Left lung (tissue), 4 donors: ENCODE measurements at regions not wholly inside any gene's neighbourhood (a gene's known extent, or its start where the extent isn't known, plus 50 kb on each side); places are given as distances from the start of the nearest gene placed in this dataset.
A peak's percentile ranks its signal among the peaks of the same experiment; 100 is the strongest.

Experiments used
- ATAC-seq: fragments of 200-7000 bp; cut with Tn5 transposase; one replicate; pipeline ENCODE4 v1.9.1; 2020; ENCODE audit warnings: moderate library complexity
- DNase-seq, 4 donors: peaks; one replicate each; pipeline ENCODE4 v3.0.0-alpha.2; 2013 to 2020
- H3K27ac ChIP-seq, 2 donors: fragments of 200-600 bp; sonication (generic) in 1 of 2; one replicate each; pipeline versions ENCODE4 v1.5.0 to v1.8.0; 2020 to 2021
- H3K27me3 ChIP-seq, 2 donors: fragments of 200-600 bp; sonication (generic) in 1 of 2; one replicate each; pipeline versions ENCODE4 v1.5.0 to v1.8.0; 2020 to 2021
- H3K36me3 ChIP-seq, 2 donors: fragments of 200-600 bp; sonication (generic) in 1 of 2; one replicate each; pipeline versions ENCODE4 v1.5.0 to v1.8.0; 2020 to 2021
- H3K4me1 ChIP-seq, 2 donors: fragments of 200-600 bp; one replicate each; pipeline ENCODE4 v1.8.0; 2021
- H3K4me3 ChIP-seq, 2 donors: fragments of 200-600 bp; sonication (generic) in 1 of 2; one replicate each; pipeline versions ENCODE4 v1.5.0 to v1.8.0; 2020 to 2021; ENCODE audit warnings: mild to moderate bottlenecking in 1 of 2
- H3K9me3 ChIP-seq, 2 donors: fragments of 200-600 bp; sonication (generic) in 1 of 2; one replicate each; pipeline versions ENCODE4 v1.5.0 to v1.8.0; 2020 to 2021
- intact Hi-C, 2 donors: fragments of 100-400 bp; cut with DNase I; formaldehyde crosslinking; loops; one replicate each; pipeline versions ENCODE4 v1.11.2 to v1.14.2; 2022
- TF ChIP-seq, protein P1 (sequence below), 2 donors: fragments of 200-600 bp; sonication (generic) in 1 of 2; IDR thresholded peaks; one replicate each; pipeline versions ENCODE4 v1.5.0 to v1.8.0; 2021; ENCODE audit warnings: antibody characterized with exemption in 2 of 2
- donor health status: DM: no; HTN: yes; CAD: no.
- donor health status: DM: no; HTN: no; CAD: no.

DNA sequence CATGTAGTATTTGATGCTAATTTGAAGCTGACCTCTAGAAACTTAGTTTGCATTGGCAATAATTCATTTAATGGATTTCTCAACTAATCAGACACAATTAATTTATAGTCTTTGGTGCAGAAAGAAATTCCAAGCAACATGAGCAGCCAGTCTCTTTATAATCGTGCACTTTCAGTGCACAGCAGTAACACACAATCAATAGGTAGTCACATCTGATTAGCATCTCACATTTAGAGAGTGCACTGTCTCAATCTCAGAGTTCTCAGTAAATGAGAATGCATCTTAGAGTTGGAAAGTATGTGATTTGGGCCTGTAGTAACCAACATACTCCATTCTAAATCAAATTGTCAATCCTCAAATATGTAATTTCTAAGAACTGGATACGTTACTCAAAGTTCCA, 377.6 kb downstream of the POM121L12 start:
- peaks cover 0 to 14% of the 10 kb centered on the region in 2 donors for H3K9me3 ChIP-seq
- ATAC-seq (no peak), DNase-seq (no peak)
- H3K36me3 ChIP-seq = no peaks in the 10 kb centered on the region
- H3K27ac ChIP-seq = no peak overlapping the region
- TF ChIP-seq, protein P1, sequence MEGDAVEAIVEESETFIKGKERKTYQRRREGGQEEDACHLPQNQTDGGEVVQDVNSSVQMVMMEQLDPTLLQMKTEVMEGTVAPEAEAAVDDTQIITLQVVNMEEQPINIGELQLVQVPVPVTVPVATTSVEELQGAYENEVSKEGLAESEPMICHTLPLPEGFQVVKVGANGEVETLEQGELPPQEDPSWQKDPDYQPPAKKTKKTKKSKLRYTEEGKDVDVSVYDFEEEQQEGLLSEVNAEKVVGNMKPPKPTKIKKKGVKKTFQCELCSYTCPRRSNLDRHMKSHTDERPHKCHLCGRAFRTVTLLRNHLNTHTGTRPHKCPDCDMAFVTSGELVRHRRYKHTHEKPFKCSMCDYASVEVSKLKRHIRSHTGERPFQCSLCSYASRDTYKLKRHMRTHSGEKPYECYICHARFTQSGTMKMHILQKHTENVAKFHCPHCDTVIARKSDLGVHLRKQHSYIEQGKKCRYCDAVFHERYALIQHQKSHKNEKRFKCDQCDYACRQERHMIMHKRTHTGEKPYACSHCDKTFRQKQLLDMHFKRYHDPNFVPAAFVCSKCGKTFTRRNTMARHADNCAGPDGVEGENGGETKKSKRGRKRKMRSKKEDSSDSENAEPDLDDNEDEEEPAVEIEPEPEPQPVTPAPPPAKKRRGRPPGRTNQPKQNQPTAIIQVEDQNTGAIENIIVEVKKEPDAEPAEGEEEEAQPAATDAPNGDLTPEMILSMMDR (IDR thresholded peaks at IDR 0.05) = no peak
- intact Hi-C loops = no loop called here
- H3K4me3 ChIP-seq = no peak overlapping the region
- H3K27me3 ChIP-seq = no peaks in the 10 kb centered on the region
- no peaks in the 10 kb centered on the region for H3K4me1 ChIP-seq

DNA sequence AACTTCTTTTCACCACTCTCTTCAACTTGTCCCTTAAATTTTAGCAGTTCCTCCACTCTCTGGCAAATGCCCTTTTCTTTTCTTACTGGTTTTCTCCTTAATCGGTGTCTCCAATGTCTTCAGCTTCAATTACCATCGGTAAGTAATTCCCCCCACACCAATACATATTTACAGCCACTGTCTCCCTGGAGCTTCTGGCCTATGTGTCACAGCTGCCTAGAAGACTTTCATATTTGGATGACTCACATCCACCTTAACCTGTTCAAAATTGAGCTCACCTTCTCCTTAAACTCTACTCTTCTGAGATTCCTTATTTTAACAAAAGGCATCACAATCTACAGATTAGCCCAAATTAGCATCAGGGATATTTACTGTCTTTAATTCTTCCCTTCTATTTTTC, 380.4 kb downstream of the POM121L12 start:
- Histone ChIP-seq H3K4me3 (no peak overlapping the region), H3K9me3 (peaks cover 0 to 23% of the 10 kb centered on the region in 2 donors), H3K4me1 (no peaks in the 10 kb centered on the region), H3K27ac (no peak overlapping the region), H3K27me3 (no peaks in the 10 kb centered on the region), H3K36me3 (no peaks in the 10 kb centered on the region)
- intact Hi-C loops = no loop called here
- no peak for ATAC-seq
- TF ChIP-seq, protein P1 (IDR thresholded peaks at IDR 0.05) = no peak
- DNase-seq = no peak

DNA sequence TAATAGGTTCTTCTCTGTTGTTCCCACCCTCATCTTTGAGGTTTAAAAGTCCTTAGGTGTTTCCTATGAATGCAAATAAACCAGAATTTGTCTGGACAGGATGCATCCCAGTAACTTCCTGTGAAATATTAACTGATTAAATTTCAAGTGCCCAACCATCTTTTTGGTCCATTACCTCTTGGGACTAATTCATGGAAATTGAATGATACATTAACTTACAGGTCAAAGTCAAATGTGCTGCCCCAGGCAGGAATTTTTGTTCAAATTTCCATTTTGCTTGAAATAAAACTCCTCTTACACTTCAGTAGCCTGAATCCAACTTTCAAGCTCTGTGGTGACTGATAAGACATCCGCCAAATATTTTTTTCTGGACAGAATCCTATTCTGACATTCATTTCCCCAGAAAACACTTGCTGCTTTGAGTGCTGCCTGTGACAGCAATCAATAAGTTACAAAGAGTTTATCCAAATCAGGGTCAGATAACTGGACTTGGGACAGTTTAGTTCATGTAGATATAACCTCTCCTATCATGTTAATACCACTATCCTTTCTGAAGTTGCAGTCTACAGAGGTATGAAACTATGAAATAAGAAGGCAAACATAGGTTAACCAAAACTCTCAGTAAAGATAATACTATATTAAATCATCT, 383.5 kb downstream of the POM121L12 start:
- peaks cover 0 to 19% of the 10 kb centered on the region in 2 donors for H3K9me3 ChIP-seq
- intact Hi-C loops = no loop called here
- DNase-seq (no peak), ATAC-seq (no peak)
- TF ChIP-seq, protein P1 (IDR thresholded peaks at IDR 0.05) = no peak
- H3K36me3 ChIP-seq = no peaks in the 10 kb centered on the region
- no peaks in the 10 kb centered on the region for H3K4me1 ChIP-seq
- H3K27me3 ChIP-seq = no peaks in the 10 kb centered on the region
- H3K4me3 ChIP-seq = no peak overlapping the region
- no peak overlapping the region for H3K27ac ChIP-seq

DNA sequence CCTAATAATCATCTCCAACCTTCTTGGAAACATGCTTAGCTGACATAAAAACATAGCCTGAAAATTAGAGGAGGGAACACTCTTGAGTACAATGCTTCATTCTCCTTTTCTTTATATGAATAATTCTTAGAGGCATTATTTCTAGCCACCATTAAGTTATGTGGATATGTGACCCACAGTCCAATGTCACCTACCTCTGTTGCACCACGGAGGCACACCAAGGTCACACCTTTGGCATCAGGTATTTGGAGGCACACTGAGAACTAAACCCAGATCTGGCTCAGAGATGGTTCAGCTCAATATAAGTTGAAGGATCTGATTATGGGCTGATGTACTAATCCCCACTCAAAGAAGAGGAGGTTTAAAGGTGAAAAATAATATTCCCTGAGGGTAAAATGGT, 385.1 kb downstream of the POM121L12 start:
- Histone ChIP-seq H3K4me3 (no peak overlapping the region), H3K27ac (no peak overlapping the region), H3K4me1 (no peaks in the 10 kb centered on the region), H3K9me3 (peaks cover 0 to 11% of the 10 kb centered on the region in 2 donors), H3K27me3 (no peaks in the 10 kb centered on the region), H3K36me3 (no peaks in the 10 kb centered on the region)
- intact Hi-C loops = no loop called here
- TF ChIP-seq, protein P1 (IDR thresholded peaks at IDR 0.05) = no peak
- DNase-seq (no peak), ATAC-seq (no peak)

DNA sequence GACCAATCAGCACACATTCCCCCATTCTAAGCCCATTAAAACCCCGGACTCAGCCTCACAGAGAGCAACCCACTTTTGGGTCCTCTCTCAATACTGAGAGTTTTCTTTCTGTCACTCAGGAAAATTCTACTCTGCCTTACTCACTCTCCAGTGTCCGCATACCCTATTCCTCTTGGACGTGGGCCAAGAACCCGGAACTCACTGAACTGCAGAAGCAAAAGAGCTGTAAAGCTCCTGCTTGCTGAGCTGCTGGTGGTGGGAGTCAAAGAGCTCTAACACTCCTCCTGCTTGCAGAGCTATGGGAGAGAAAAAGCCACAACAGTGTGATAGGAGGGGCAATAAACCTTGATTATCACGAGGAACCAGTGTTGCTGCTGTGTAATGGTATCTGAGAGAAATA, 386.9 kb downstream of the POM121L12 start:
- intact Hi-C loops = no loop called here
- no peaks in the 10 kb centered on the region for H3K4me1 ChIP-seq
- H3K9me3 ChIP-seq = peaks cover 0 to 14% of the 10 kb centered on the region in 2 donors
- H3K4me3 ChIP-seq = no peak overlapping the region
- ATAC-seq (no peak), DNase-seq (peak in 1 of 4 donors; percentile 1)
- TF ChIP-seq, protein P1 (IDR thresholded peaks at IDR 0.05) = no peak
- no peaks in the 10 kb centered on the region for H3K36me3 ChIP-seq
- H3K27ac ChIP-seq = no peak overlapping the region
- no peaks in the 10 kb centered on the region for H3K27me3 ChIP-seq
